ENCODE measurements at regions not wholly inside any gene's neighbourhood (a gene's known extent, or its start where the extent isn't known, plus 50 kb on each side); places are given as distances from the start of the nearest gene placed in this dataset.

DNA sequence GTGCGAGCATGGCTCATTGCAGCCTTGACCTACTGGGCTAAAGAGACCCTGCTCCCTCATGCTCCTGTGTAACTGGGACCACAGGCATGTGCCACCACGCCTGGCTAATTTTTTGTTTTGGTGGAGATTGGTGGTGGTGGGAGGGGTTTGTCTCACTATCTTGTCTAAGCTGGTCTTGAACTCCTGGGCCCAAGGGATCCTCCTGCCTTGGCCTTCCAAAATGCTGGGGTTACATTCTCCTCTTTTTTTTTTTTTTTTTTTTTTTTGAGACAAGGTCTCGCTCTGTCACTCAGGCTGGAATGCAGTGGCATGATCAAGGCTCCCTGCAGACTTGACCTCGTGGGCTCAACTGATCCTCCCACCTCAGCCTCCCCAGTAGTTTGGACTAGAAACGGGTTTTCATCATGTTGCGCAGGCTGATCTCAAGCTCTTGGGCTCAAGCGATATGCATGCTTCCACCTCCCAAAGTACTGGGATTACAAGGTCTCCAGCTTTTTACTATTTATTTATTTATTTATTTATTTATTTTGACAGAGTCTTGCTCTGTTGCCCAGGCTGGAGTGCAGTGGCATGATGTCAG, 238.3 kb downstream of the MYCN start:
- DNase-seq = no peak

DNA sequence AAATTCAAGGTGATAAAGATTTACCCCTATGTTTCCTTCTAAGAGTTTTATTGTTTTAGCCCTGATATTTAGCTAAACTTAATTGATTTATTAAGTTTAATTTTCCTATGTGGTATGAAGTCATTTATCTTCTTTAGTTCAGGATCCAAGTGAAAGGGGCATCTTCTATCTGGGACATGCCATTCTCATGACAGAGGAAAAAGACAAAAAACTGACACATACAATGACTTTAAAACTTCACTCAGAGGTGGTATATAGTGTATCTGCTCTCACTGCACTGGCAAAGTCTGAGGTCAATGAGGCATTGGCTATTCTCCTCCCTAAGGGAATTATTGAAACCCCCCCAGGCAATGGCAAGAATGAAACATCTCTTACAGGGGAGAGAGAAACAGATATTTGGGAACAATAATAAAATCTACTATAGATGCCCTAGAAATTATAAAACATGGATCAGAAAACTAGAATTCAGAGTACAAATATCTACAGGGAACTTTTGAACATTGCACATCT, 237.4 kb downstream of the MYCN start:
- no peak for DNase-seq

DNA sequence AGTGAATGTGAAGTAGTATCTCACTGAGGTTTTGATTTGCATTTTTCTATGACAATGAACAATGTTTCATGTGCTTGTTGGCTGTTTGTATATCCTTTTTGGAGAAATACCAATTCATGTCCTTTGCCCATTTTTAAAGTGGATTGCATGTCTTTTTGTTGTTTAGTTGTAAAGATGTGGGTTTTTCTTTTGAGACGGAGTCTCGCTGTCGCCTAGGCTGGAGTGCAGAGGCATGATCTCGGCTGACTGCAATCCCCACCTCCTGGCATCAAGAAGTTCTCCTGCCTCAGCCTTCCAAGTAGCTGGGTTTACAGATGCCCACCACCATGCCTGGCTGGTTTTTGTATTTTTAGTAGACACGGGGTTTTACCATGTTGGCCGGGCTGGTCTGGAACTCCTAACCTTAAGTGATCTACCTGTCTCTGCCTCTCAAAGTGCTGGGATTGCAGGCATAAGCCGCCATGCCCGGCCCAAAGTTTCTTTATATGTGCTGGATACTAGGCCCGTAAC, 236.7 kb downstream of the MYCN start:
- no peak for DNase-seq

DNA sequence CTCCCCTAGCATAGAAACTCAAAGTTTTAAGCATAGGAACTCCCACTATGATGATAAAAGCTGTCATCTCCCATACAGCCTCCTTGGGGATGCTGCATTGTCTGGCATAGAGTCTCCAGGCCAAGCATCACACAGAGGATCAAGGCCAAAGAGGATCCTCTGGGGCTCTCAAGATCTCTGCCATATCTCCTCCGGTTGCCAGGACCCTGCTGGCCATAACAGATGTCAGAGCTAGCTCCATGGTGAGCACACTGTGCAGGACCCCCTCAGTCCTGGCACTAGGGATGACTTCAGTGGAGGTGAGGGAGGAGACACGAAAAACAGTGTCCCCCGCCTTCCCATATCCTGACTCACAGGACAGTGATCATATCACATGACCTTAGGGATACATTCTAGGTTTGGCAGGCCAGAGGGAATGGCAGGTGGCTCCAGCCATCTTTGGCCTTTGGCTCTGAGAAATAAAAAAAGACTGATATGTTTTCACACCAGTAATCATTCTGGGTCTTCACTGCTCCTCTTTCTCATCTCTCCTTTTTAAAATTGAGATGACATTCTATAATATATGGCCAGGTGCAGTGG, 235.0 kb downstream of the MYCN start:
- no peak for DNase-seq

DNA sequence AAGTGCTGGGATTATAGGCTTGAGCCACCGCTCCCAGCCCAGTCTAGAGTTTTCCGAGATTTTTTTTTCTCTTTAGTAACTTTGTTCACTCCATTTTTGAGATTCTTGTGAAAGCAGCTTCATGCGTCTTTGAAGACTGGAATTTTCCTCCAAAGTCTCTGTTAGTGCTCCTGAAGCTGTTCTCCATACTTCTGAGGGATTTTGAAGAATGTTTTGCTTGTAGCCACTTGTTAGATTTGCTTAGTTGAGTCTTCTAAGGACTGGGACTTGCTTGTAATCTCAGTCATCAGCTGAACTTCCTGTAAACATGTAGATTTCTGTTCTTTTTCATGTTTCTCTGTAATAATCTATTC, 234.3 kb downstream of the MYCN start:
- DNase-seq = no peak

DNA sequence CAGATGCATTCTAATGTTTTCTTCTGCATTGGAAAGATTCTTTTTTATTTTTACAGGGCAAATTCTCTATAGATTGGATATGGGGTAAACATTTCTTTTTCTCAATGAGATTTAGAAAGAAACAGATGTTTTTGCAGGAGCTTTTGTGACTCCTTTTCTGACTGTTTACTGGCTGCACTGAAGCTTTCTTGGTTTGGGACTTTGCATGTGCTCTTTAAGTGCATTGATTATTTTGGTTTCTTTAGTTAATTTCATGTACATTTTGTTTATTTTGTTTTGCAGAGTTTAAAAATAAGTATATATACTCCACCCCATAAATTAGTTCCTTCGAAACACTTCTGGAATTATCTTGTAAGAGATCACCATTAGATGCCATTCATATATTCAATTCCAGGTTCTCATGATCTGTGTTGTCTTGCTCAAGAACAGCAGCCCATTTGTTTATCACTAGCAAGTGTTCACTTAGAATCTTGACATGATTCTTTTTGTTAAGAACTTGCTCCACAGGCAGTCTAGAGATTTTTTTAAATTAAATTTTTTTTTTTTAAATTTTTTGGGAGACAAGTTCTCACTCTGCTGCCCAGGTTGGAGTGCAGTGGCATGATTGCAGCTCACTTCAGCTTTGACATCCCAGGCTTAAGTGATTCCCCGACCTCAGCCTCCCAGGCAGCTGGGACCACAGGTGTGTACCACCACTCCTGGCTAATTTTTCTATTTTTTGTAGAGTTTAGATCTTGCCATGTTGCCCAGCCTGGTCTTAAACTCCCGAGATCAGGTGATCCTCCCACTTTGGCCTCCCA, 233.7 kb downstream of the MYCN start:
- no peak for DNase-seq

DNA sequence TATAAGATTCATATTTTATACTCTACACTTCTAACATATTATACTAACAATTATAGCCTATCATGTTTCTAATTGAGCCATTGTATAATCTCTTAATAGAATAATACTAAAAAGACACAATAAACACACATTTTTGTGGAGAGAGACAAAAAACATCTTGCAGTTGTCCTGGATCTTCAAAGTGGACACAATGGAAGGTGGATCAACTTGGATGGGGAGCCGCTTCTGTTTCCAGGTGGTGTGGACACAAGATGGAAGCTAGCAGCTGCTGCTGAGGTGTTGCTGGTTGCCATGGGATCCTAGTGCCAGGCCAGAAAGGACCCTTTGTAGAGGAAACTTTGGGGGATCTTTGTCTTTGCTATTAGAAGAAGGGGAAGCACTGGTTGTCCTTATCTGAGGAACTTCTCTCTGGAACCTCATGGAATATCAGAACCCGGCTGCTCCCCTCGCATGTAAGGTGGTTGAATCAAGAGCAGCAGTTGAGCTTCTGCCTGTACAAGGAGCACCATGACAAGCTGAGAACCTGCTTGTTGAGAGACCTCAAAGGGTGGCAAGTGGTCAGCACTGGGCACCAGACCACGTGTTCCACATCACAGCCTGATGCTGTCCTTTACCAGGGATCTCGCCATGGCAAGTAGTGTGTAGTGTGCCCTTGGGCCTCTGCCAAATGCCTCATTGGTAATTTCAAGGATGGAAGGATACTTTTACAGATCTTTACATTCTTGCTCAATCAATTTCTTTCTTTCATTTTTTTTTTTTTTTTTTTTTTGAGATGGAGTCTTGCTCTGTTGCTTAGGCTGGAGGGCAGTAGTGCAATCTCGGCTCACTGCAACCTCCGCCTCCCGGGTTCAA, 232.2 kb downstream of the MYCN start:
- no peak for DNase-seq

DNA sequence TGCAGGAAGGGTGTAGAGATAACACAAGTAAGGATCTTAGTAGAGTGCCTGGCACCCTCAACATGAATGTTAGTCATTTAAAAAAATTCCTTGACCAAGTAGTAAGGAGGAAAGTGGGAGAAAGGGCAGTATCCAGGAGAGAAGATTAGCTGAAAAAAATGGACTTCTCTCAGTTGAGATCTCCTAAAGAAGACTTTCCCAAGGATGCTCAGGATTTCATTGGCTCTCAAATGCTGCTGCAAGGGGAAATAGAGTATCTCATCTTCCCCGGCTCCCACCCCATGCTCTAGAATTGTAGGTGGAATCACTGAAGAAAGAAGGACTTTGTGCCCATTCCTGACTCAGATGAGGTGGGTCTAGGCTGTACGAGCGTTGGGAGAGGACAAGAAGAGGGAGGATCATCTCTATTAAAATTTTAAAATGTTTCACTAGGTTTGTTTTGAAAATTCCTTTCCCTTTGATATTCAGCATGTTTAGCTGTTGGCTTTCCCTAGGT, 231.1 kb downstream of the MYCN start:
- DNase-seq = no peak

DNA sequence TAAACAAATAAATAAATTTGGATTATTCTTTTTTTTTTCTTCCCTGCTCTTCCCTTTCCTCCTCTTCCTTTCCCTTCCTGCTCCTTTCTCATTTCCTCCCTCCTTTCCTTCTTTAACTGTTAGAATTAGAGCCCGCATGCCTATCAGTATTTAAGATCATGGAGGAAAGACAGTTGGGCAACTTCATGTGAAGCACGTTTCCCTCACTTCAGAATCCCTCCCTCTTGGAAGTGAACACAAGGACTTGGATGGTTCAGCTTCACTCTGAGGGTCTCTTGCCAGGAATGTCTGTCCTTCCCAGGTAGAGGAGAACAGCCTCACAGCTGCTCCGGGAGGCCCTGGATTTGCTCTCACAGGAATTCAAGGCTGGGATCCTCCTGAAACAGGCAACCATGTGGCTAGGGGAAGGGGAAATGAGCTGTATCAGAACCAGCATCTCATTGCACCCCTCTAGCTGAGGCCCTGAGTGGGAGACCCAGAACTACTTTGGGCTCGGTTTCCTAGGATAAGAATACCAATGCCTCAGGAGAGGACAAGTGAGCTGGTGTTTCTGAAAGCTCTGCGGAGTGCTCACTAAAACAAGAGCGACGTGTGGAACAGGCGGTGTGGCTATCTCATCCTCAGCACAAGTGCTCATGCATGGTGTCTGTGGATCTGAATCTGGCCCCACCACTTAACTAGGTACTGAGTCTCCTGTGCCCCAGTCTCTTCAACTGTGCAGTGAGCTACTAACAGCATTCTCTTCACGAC, 230.5 kb downstream of the MYCN start:
- no peak for DNase-seq

DNA sequence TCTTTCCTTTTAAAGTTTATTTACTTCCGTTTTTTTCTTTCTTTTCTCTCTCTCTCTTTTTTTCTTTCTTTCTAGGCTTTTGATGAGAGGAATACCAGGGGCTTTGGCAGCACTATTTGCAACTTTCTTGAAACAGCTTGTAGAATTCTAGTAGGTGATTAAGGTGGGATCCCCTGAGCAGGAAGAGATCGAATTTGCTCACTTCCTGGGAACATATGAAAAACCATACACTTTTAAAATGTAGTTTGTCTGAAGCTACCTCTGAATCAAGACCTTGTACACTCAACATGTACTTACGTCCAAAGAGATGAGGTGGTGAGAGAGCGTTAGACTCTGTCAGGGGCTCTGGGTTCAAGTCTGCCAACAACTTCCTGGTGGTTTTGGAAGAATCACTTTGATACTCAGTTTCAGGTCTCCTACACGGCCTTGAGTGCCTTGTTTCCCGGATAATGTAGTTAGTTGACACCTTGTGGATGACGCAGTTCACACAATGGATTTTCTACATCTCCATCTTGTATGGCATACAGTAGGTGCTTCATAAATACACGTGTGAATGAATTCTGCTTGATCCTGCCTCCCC, 229.1 kb downstream of the MYCN start:
- DNase-seq = no peak

DNA sequence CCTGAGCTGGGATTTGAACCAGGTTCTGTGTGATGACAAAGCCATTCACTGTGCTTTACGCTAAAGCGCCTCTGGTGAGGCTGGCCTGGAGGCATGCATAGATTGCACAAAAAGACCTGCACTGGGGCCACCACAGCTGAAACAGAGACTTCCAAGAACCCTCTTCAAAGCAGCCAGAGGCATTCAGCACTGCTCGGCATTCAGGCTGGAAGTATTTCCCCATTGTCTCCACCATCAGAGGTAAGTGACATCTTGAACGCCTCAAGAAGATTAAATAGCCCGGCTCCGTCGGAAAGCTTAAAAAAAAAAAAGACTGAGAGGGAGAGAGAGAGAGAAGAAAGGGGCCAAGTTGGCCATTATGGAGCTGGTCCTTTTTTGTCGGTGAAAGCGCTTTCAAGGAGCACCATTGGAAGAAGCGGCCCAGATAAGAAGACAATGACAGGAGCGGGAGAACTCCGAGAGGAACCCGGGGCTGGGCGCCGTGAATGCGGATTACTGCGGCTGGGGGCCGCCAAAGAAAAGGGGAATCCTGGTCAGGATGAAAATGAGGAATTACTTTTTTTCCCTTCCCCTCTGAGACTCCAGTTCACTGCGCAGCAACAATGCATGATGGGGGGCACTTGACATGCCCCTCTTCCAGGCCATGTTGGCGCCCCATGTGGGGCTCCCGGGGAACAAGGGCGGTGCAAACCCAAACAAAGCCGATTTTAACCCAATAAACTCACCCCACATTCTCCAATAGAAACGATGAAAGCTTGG, 228.3 kb downstream of the MYCN start:
- no peak for DNase-seq

DNA sequence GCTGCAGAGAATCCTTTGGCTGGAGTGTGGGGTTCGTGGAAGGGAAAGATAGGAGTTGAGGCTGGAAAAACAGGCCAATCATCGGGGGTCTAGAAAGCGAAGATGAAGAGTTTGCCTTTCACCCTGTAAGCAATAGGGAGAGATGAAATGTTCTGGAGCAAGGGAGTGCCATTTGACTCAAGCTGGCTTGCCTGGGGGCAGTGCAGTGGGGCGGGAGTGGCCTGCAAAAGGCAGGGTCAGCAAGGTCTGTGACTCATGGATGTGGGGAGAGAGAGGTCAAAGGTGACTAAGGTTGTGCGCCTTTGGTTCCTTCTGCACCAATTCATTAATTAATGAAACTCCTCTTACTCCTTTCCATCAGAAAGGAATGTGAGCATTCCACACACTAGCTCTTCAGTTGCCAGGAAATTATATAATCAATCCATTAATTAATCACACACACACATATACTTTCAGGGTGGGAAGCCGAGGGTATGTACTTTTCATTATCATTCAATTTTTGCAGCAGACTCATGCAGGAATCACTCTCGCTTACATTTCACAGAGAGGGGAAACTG, 227.6 kb downstream of the MYCN start:
- no peak for DNase-seq

DNA sequence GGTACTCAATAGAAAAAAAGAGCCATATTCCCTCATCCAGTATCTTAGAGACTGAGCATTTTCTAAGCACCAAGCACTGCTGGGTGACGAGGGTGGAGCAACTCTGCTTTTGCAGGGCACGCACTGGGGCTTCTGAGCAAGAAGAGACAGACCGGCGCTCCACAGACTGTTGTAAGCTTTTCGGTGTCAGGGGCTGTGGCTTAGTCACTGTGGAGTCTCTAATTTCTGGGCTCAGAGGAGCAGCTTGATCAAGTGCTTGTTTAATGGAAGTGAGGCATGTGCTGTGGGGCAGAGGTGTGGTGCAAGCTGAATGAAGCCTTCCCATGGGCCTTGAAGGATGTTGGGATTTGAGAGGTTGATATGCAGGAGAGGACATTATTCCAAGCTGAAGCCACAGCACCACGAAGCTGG, 227.1 kb downstream of the MYCN start:
- no peak for DNase-seq

DNA sequence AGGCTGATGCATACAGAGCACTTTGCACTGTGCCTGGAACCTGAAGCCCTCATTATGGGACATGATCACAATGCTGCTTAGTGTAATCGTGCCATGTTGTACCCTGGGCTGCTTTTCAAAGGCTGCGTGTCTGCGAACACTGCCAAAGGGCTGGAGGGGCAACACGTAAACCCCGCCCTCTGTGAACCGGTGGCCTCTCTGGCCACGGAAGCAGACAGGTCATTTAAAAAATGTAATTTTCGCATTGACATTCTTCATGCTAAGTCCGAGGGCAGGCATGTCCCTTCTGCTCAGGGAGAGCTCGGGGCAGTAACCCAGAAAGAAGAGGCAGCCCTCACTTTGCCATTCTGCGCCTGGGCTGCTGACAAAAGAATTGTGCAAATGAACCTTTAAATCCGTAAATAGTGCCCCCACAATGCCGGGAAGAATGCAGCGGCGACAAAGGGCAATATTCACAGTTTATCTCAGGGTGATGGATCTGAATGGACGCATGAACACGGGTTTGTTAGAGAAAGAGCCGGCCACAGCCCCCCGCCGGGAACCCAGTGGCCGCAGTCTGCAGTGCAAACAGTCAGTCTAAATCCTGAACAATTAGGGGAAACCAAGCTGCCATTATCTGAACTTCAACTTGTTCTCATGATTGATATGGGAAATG, 226.1 kb downstream of the MYCN start:
- DNase-seq = no peak

DNA sequence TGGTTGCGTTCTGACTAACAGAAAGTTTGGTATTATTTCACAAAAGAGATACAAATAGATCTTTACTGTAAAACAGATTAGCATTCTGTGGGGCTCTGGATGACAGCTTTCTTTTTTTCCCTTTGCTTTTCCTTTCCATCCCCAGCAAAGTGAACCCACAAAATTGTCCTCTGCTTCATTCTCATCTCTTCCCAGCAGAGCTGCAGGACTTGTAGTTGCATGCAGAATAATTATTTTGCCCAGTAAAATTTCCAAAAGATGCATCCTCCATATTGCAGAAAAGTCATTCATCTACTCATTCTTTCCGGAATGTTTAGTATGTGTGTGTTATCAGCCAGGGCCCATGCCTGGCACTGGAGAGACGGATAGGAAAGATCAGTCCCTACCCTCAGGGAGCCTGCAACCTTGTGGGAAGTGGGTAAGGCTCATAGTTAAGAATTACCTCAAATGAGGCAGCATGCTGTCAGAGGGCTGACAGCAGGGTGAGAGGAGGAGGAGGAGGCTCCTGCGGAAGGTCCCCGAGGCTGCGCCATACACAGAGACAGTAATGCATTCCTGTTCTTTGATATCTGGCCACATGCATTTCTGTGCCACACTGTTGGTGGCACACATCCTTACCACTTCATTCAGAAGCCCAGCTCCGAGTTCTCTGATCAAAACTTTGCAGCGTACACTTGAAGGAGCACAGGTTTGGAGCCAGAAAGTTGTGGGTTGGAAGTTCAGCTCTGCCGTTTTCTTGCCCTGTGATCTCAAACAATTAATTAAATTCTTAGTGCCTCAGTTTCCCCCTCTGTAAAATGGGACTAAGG, 225.4 kb downstream of the MYCN start:
- no peak for DNase-seq

DNA sequence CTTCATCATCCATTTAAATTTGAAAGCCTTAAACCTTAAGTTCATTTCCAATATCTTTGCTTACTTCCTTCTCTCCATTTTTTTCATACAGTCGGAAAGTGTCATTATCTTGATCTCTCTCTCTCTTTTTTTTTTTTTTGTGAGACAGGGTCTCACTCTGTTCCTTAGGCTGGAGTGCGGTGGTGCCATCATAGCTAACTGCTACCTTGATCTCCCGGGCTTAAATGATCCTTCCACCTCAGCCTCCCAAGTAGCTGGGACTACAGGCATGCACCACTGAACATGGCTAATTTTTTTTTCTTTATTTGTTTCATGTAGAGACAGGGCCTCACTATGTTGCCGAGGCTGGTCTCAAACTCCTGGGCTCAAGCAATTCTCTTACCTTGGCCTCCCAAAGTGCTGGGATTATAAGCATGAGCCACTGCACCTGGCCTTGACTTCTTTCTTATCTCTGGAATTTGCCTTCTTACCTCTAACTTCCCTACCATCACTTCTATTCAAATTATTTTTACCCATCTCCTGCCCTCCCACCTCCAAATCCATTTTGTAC, 222.2 kb downstream of the MYCN start:
- DNase-seq = no peak

DNA sequence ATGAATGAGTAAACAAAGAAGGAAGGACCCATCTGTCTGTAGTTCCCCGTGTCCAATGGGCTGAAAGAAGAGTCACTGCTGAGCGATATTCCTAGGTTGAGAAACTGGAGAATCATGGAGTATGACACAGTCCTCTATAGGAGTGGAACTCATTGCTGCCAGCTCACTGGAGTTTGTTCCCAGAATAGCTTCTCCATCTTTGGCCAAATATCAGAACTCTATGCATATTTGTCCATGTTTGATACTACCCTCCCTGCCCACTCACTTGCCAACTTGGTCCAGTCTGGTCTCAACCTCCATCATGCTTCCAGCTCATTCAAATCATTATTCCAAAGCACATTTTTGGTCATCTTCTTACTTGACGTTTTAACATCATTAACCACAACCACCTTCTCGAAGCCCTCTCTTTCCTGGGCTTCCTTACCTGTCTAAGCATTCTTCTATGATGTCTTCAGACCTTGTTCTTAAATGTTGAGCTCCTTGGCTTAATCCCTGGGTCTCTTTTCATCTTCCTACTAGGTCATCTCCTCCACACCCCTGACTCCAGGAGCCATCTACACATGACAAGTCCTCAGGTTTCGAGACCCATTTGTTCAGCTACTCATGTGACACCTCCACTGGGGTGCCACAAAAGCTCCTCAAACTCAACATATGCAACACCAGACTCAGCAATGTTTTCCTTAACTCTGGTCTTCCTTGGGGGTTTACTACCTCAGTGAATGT, 221.6 kb downstream of the MYCN start:
- no peak for DNase-seq

DNA sequence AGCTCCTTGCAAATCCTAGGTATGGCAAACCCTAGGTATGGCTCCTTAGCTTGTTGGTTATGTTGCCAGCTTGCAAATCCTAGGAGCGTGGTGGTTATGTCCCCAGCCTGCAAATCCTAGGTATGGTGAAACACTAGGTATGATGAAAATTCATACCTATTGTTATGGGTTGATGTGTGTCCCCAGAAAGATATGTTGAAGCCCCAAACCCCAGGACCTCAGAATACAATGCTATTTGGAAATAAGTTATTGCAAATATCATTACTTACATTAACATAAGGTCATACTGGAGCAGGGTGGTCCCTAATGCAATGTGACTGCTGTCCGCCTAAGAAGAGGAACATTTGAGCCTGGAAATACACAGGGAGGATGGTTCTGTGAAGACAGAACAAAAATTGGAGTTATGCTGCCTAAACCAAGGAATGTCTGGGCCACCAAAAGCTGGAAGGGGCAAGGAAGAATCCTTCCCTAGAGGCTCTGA, 220.8 kb downstream of the MYCN start:
- DNase-seq = no peak
